K562 (cell line): ENCODE measurements at regions not wholly inside any gene's neighbourhood (a gene's known extent, or its start where the extent isn't known, plus 50 kb on each side); places are given as distances from the start of the nearest gene placed in this dataset.

Experiments
- ATAC-seq: fragments of 200-7000 bp; cut with Tn5 transposase; 3 replicates; pipeline ENCODE4 v1.9.1; 2020; ENCODE audit warnings: moderate library complexity
- BruUV-seq: library from RNA; stranded (reverse); fragments of 400-500 nt; replicated peaks from 2 replicates; lab custom pipeline; 2021; lab: Mats Ljungman, UMichigan
- CTCF ChIA-PET: fragments of 300-600 bp; formaldehyde crosslinking; extraction: SDS; loops from one replicate; lab custom pipeline; 2021; ENCODE audit warnings: low intra/inter-chr PET ratio; lab: Yijun Ruan, JAX
- POLR2A ChIA-PET: fragments of 300-600, 350-650 bp; sonication (Branson Sonifier 250); formaldehyde crosslinking; extraction: SDS; loops from one replicate; lab custom pipeline; 2021; ENCODE audit warnings: antibody characterized with exemption, inconsistent platforms; lab: Yijun Ruan, JAX
- DNase-seq, 4 experiments: peaks; one replicate each; pipeline versions ENCODE4 v3.0.0 to v3.0.0-alpha.2; 2011 to 2018; ENCODE audit warnings: low spot score in 3 of 4, mixed read lengths in 3 of 4; ENCODE audit errors: extremely low read depth in 1 of 4
- FAIRE-seq: peaks from 2 replicates; lab custom pipeline; 2011; peaks lifted over from hg19 to GRCh38; lab: Jason Lieb, UNC
- H2AFZ ChIP-seq: 2 replicates; pipeline ENCODE4 v1.6.0; 2011; ENCODE audit warnings: low read depth, low read length, control low read depth, inconsistent platforms
- H3K27ac ChIP-seq: fragments of 200-600 bp; 3 replicates; pipeline ENCODE4 v1.8.0; 2011; ENCODE audit warnings: low read depth, mild to moderate bottlenecking, control low read depth, inconsistent platforms, low read length, moderate library complexity, mixed read lengths; ENCODE audit errors: extremely low read depth
- H3K27me3 ChIP-seq, 2 experiments: fragments of 300-600 bp in 1 of 2; 2 replicates in 1 of 2; 3 replicates in 1 of 2; pipeline versions ENCODE4 v1.6.0 to v1.8.0; 2011; ENCODE audit warnings: inconsistent platforms in 2 of 2, low read length in 2 of 2, mild to moderate bottlenecking in 1 of 2, mixed read lengths in 1 of 2, moderate library complexity in 1 of 2; ENCODE audit not compliant: control insufficient read depth in 2 of 2, insufficient read depth in 2 of 2
- H3K36me3 ChIP-seq: fragments of 300-600 bp; 3 replicates; pipeline ENCODE4 v1.8.0; 2011; ENCODE audit warnings: mild to moderate bottlenecking, low read length, inconsistent platforms; ENCODE audit not compliant: control insufficient read depth, insufficient read depth
- H3K4me1 ChIP-seq, 2 experiments: fragments of 200-600 bp in 1 of 2; replicated peaks in 1 of 2; 2 replicates in 1 of 2; 3 replicates in 1 of 2; pipeline versions ENCODE4 v1.5.1 to v1.8.0; 2011; ENCODE audit warnings: inconsistent platforms in 2 of 2, low read length in 2 of 2, mild to moderate bottlenecking in 1 of 2, mixed read lengths in 1 of 2, moderate library complexity in 1 of 2; ENCODE audit not compliant: control insufficient read depth in 2 of 2, insufficient read depth in 2 of 2
- H3K4me2 ChIP-seq: 2 replicates; pipeline ENCODE4 v1.6.1; 2011; ENCODE audit warnings: low read length, control low read depth, inconsistent platforms, mixed read lengths; ENCODE audit not compliant: insufficient read depth
- H3K4me3 ChIP-seq: fragments of 200-600 bp; sonication (generic), shearing (Covaris generic); 2 replicates; pipeline ENCODE4 v1.5.1; 2016; ENCODE audit warnings: control low read depth, inconsistent platforms
- H3K79me2 ChIP-seq: fragments of 200-600 bp; 3 replicates; pipeline ENCODE4 v1.8.0; 2011; ENCODE audit warnings: low read length, inconsistent platforms; ENCODE audit not compliant: control insufficient read depth, insufficient read depth
- H3K9ac ChIP-seq, 2 experiments: 2 replicates each; pipeline versions ENCODE4 v1.6.0 to v1.6.1; 2011; ENCODE audit warnings: low read depth in 2 of 2, low read length in 2 of 2, control low read depth in 1 of 2, inconsistent platforms in 1 of 2, mild to moderate bottlenecking in 1 of 2, mixed read lengths in 1 of 2; ENCODE audit not compliant: insufficient read depth in 1 of 2
- H3K9me1 ChIP-seq: one replicate; pipeline ENCODE4 v1.6.0; 2011; ENCODE audit warnings: inconsistent platforms, mild to moderate bottlenecking, low read length, moderate library complexity; ENCODE audit not compliant: control insufficient read depth, insufficient read depth
- H3K9me3 ChIP-seq: replicated peaks from 2 replicates; pipeline ENCODE4 v1.5.1; 2011; ENCODE audit warnings: low read depth, low read length, inconsistent platforms; ENCODE audit not compliant: control insufficient read depth, insufficient read depth
- H4K20me1 ChIP-seq: replicated peaks from 2 replicates; pipeline ENCODE4 v1.6.1; 2011; ENCODE audit warnings: low read length, inconsistent platforms, mixed read lengths; ENCODE audit not compliant: control insufficient read depth, insufficient read depth
- ARNT ChIP-seq, 2 experiments: fragments of 450-650 bp; IDR thresholded peaks; 2 replicates each; pipeline ENCODE4 v1.6.1; 2016; ENCODE audit warnings: mild to moderate bottlenecking in 1 of 2
- CBFB ChIP-seq: sonication (generic); formaldehyde crosslinking; IDR thresholded peaks from 2 replicates; pipeline ENCODE4 v1.4.0; 2020; ENCODE audit warnings: mild to moderate bottlenecking, missing genetic modification reagents
- FOXA1 ChIP-seq: fragments of 450-650 bp; IDR thresholded peaks from 2 replicates; pipeline ENCODE4 v1.6.1; 2016; ENCODE audit warnings: mild to moderate bottlenecking, borderline replicate concordance
- GABPB1 ChIP-seq: sonication (generic); formaldehyde crosslinking; IDR thresholded peaks from 2 replicates; pipeline ENCODE4 v1.8.0; 2022; ENCODE audit warnings: mild to moderate bottlenecking, missing genetic modification reagents
- MTA2 ChIP-seq: fragments of 450-650 bp; IDR thresholded peaks from 2 replicates; pipeline ENCODE4 v1.6.1; 2016; ENCODE audit warnings: low read depth
- SPI1 ChIP-seq: IDR thresholded peaks from 2 replicates; pipeline ENCODE4 v1.6.1; 2011; ENCODE audit warnings: low read depth, low read length, control low read depth, borderline replicate concordance
- ZC3H11A ChIP-seq: IDR thresholded peaks from 2 replicates; pipeline ENCODE4 v1.6.1; 2012; ENCODE audit warnings: low read depth, low read length, improper control_type of control experiment
- WGBS: fragments of 100-300 bp; shearing (Covaris generic); methylation state at CpG from one replicate; pipeline ENCODE4 v1.1.6; 2016; ENCODE audit warnings: low coverage, mixed read lengths; ENCODE audit not compliant: insufficient coverage; ENCODE audit errors: missing lambda C conversion rate; 5-methylcytosine and 5-hydroxymethylcytosine counted together
- in situ Hi-C: fragments of 300-500 bp; cut with MboI; formaldehyde crosslinking; loops from 4 replicates; pipeline ENCODE4 v1.15.0; 2018; ENCODE audit warnings: inconsistent platforms, mixed read lengths
- intact Hi-C: fragments of 100-400 bp; cut with micrococcal nuclease; formaldehyde crosslinking; loops from 2 replicates; pipeline ENCODE4 v1.14.2; 2022

DNA sequence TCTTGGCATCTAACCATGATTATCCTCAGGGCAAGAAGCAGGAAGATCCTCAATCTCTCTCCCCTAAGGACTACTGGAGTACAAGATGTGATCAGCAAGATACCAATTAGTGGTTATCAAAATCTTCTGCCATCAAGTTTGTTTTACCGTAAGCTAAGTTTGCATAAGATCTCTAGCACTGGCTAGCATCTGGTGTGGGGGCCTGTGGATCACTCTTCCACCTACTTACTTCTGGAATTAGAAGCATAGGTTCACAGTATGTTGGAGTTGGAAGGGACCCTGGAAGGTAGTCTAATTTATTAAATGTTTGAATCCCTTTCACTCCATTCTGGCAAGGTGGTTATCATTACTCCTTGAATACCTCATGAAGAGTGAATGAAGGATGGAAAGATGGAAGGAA lies 93.3 kb upstream of the BANK1 start:
- intact Hi-C loops = no loop called here
- FAIRE-seq = no peak
- Histone ChIP-seq H3K4me2 (no peak overlapping the region), H3K4me3 (no peak overlapping the region), H4K20me1 (no peaks in the 10 kb centered on the region), H3K79me2 (no peaks in the 10 kb centered on the region), H3K36me3 (no peaks in the 10 kb centered on the region), H2AFZ (no peak overlapping the region), H3K9me3 (no peaks in the 10 kb centered on the region), H3K27ac (no peak overlapping the region), H3K9ac (no peak overlapping the region), H3K9me1 (no peaks in the 10 kb centered on the region), H3K27me3 (no peaks in the 10 kb centered on the region), H3K4me1 (no peaks in the 10 kb centered on the region)
- ChIA-PET CTCF (no interaction called here), POLR2A (no interaction called here)
- WGBS = 0% methylated on average over 1 of the region's 1 CpG
- ATAC-seq = no peak
- BruUV-seq = no TSS peak
- no peak for TF ChIP-seq FOXA1
- no peak for DNase-seq
- in situ Hi-C loops = no loop called here

DNA sequence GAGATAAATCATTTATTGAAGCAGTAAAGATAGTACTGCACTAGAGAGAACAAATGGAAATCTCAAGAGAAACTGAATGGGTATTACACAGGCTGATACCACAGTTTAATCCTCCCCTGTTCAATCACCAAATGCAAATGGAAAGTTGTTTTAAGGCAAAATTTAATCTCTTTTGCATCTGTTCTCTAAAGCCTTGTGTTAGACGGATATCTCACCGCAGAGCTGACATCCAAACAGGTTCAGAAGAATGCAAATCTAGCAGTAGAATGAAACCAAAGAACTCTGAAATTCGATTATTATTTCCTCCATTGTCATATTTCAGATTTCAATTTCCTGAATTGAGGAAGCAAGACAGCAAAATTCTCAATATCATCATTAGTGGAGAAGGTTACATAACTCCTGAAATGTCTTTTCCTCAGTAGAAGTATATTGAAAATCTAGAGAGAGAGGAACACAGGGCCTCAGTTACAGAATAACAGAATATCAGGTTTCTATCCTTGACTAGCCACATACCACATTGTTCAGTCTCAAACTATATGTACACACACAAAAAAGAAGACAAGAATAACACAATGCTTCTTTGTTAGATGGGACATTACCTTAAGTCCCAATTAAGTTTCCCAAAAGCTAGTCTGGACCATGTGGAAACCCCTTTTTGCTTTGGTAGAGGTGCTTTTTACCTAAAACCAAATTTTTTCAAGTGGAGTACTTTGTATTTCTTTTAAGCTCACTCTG lies 94.1 kb upstream of the BANK1 start:
- intact Hi-C loops (no loop called here), in situ Hi-C loops (no loop called here)
- no peak for TF ChIP-seq ZC3H11A
- no peak for TF ChIP-seq CBFB (CRISPR knock-in tag)
- no peak for TF ChIP-seq ARNT (IDR thresholded peaks at IDR 0.05)
- no peak for TF ChIP-seq GABPB1
- no peak for TF ChIP-seq MTA2
- TF ChIP-seq SPI1 = no peak
- Histone ChIP-seq H3K4me2 (no peak overlapping the region), H2AFZ (no peak overlapping the region), H3K9me1 (no peaks in the 10 kb centered on the region), H3K27me3 (no peaks in the 10 kb centered on the region), H3K79me2 (no peaks in the 10 kb centered on the region), H4K20me1 (no peaks in the 10 kb centered on the region), H3K27ac (no peak overlapping the region), H3K9me3 (no peaks in the 10 kb centered on the region), H3K4me1 (no peaks in the 10 kb centered on the region), H3K4me3 (no peak overlapping the region), H3K36me3 (no peaks in the 10 kb centered on the region), H3K9ac (no peak overlapping the region)
- ChIA-PET CTCF (no interaction called here), POLR2A (no interaction called here)
- DNase-seq (no peak), ATAC-seq (no peak), FAIRE-seq (no peak)
- BruUV-seq = no TSS peak
- 0% methylated on average over 3 of the region's 3 CpGs for WGBS
